Activated naive CD4-positive, alpha-beta T cell treated with Interleukin-2 at 50 U/mL for 16 hours (primary cell): ENCODE measurements at regions not wholly inside any gene's neighbourhood (a gene's known extent, or its start where the extent isn't known, plus 50 kb on each side); places are given as distances from the start of the nearest gene placed in this dataset.
"Not testable (repeated sequence)": the region's sequence is repeated elsewhere in the genome, so short reads cannot be mapped to it uniquely, and the experiment has no call there.

Experiments used
- DNase-seq: peaks from one replicate; pipeline ENCODE4 v3.0.0-alpha.2; 2020

GRCh38 chr7:13742811-13743210 lies 246.7 kb downstream of the ETV1 start:
- DNase-seq = no peak

GRCh38 chr7:13743226-13743625 lies 246.2 kb downstream of the ETV1 start:
- no peak for DNase-seq

- no peak for DNase-seq
Observed at GRCh38 chr7:13745530-13745929, 243.9 kb downstream of the ETV1 start.

GRCh38 chr7:13748998-13749397 lies 240.5 kb downstream of the ETV1 start:
- no peak for DNase-seq

GRCh38 chr7:13749636-13750035 lies 239.8 kb downstream of the ETV1 start:
- DNase-seq = no peak

GRCh38 chr7:13751766-13752165 lies 237.7 kb downstream of the ETV1 start:
- DNase-seq = no peak

- no peak for DNase-seq
Observed at GRCh38 chr7:13757841-13758240, 231.6 kb downstream of the ETV1 start.

- not testable (repeated sequence) for DNase-seq
Observed at GRCh38 chr7:13765853-13766252, 223.6 kb downstream of the ETV1 start.

- no peak for DNase-seq
Observed at GRCh38 chr7:13770305-13770704, 219.2 kb downstream of the ETV1 start.

- no peak for DNase-seq
Observed at GRCh38 chr7:13774976-13775375, 214.5 kb downstream of the ETV1 start.

- DNase-seq = no peak
Observed at GRCh38 chr7:13777242-13777641, 212.2 kb downstream of the ETV1 start.

GRCh38 chr7:13778967-13779366 lies 210.5 kb downstream of the ETV1 start:
- DNase-seq = peak; percentile 40

GRCh38 chr7:13790611-13791010 lies 198.9 kb downstream of the ETV1 start:
- DNase-seq = no peak

GRCh38 chr7:13792208-13792607 lies 197.3 kb downstream of the ETV1 start:
- no peak for DNase-seq

- no peak for DNase-seq
Observed at GRCh38 chr7:13793926-13794325, 195.5 kb downstream of the ETV1 start.

- DNase-seq = no peak
Observed at GRCh38 chr7:13794581-13794980, 194.9 kb downstream of the ETV1 start.

- no peak for DNase-seq
Observed at GRCh38 chr7:13797545-13797944, 191.9 kb downstream of the ETV1 start.

GRCh38 chr7:13800694-13801448 lies 188.6 kb downstream of the ETV1 start:
- DNase-seq = peak; percentile 21

- no peak for DNase-seq
Observed at GRCh38 chr7:13801669-13802068, 187.8 kb downstream of the ETV1 start.

GRCh38 chr7:13802651-13803050 lies 186.8 kb downstream of the ETV1 start:
- no peak for DNase-seq

GRCh38 chr7:13803134-13803533 lies 186.3 kb downstream of the ETV1 start:
- no peak for DNase-seq

GRCh38 chr7:13806089-13806867 lies 183.2 kb downstream of the ETV1 start:
- not testable (repeated sequence) for DNase-seq

- DNase-seq = not testable (repeated sequence)
Observed at GRCh38 chr7:13817230-13817629, 172.2 kb downstream of the ETV1 start.

GRCh38 chr7:13821152-13821787 lies 168.2 kb downstream of the ETV1 start:
- DNase-seq = no peak
